HEK293T (cell line): ENCODE measurements at regions not wholly inside any gene's neighbourhood (a gene's known extent, or its start where the extent isn't known, plus 50 kb on each side); places are given as distances from the start of the nearest gene placed in this dataset.

Experiments used
- CTCF ChIA-PET: fragments of 350-600 bp; formaldehyde crosslinking; extraction: SDS; loops from one replicate; lab custom pipeline; 2021; ENCODE audit warnings: antibody characterized with exemption, inconsistent platforms; lab: Yijun Ruan, JAX
- POLR2A ChIA-PET: fragments of 350-600 bp; formaldehyde crosslinking; extraction: SDS; loops from one replicate; lab custom pipeline; 2020; ENCODE audit warnings: antibody characterized with exemption, inconsistent platforms; lab: Yijun Ruan, JAX
- DNase-seq: peaks from one replicate; pipeline ENCODE4 v3.0.0; 2012; ENCODE audit warnings: mixed read lengths; ENCODE audit errors: extremely low spot score
- ARNT ChIP-seq: fragments of 450-650 bp; IDR thresholded peaks from 2 replicates; pipeline ENCODE4 v1.6.1; 2017; ENCODE audit warnings: mild to moderate bottlenecking
- BHLHE40 ChIP-seq: fragments of 450-650 bp; IDR thresholded peaks from 2 replicates; pipeline ENCODE4 v1.6.1; 2016; ENCODE audit warnings: mild to moderate bottlenecking, moderate library complexity, borderline replicate concordance
- CTBP1 ChIP-seq: fragments of 450-650 bp; IDR thresholded peaks from 2 replicates; pipeline ENCODE4 v1.6.1; 2016; ENCODE audit warnings: borderline replicate concordance
- ELF4 ChIP-seq: fragments of 450-650 bp; IDR thresholded peaks from 2 replicates; pipeline ENCODE4 v1.6.1; 2017; ENCODE audit warnings: antibody characterized with exemption
- FOXA1 ChIP-seq: fragments of 450-650 bp; IDR thresholded peaks from 2 replicates; pipeline ENCODE4 v1.6.1; 2016; ENCODE audit warnings: mild to moderate bottlenecking
- FOXK2 ChIP-seq: fragments of 450-650 bp; IDR thresholded peaks from 2 replicates; pipeline ENCODE4 v1.6.1; 2016; ENCODE audit warnings: mild to moderate bottlenecking
- FOXM1 ChIP-seq: fragments of 450-650 bp; IDR thresholded peaks from 2 replicates; pipeline ENCODE4 v1.6.1; 2017; ENCODE audit warnings: mild to moderate bottlenecking, borderline replicate concordance
- HDGF ChIP-seq: fragments of 450-650 bp; IDR thresholded peaks from 2 replicates; pipeline ENCODE4 v1.6.1; 2017; ENCODE audit warnings: antibody characterized with exemption, borderline replicate concordance
- L3MBTL2 ChIP-seq: fragments of 450-650 bp; conservative IDR thresholded peaks from 2 replicates; pipeline ENCODE4 v1.6.1; 2016; ENCODE audit warnings: mild to moderate bottlenecking
- LEF1 ChIP-seq: fragments of 450-650 bp; IDR thresholded peaks from 2 replicates; pipeline ENCODE4 v1.6.1; 2017; ENCODE audit warnings: mild to moderate bottlenecking, borderline replicate concordance
- NFRKB ChIP-seq: fragments of 450-650 bp; IDR thresholded peaks from 2 replicates; pipeline ENCODE4 v1.6.1; 2016; ENCODE audit warnings: mild to moderate bottlenecking, moderate library complexity
- PKNOX1 ChIP-seq: fragments of 450-650 bp; IDR thresholded peaks from 2 replicates; pipeline ENCODE4 v1.6.1; 2016
- SP1 ChIP-seq: fragments of 450-650 bp; IDR thresholded peaks from 2 replicates; pipeline ENCODE4 v1.6.1; 2017
- SUZ12 ChIP-seq: fragments of 450-650 bp; IDR thresholded peaks from 2 replicates; pipeline ENCODE4 v1.6.1; 2016; ENCODE audit warnings: mild to moderate bottlenecking
- TARDBP ChIP-seq: fragments of 450-650 bp; IDR thresholded peaks from 2 replicates; pipeline ENCODE4 v1.6.1; 2016
- ZNF384 ChIP-seq: fragments of 450-650 bp; IDR thresholded peaks from 2 replicates; pipeline ENCODE4 v1.6.1; 2016

- ChIA-PET CTCF (no interaction called here), POLR2A (no interaction called here)
- TF ChIP-seq FOXA1 (no peak), BHLHE40 (no peak), NFRKB (no peak), LEF1 (no peak), FOXM1 (no peak), ARNT (no peak), SUZ12 (no peak), ZNF384 (no peak), CTBP1 (no peak), ELF4 (no peak), HDGF (no peak), SP1 (no peak), FOXK2 (no peak), L3MBTL2 (no peak), TARDBP (no peak), PKNOX1 (no peak)
- DNase-seq: no peak
Measured at GRCh38 chrX:150044556-150044955, 106.3 kb upstream of the EOLA2 start.

- POLR2A ChIA-PET: no interaction called here
- CTCF ChIA-PET: no interaction called here
Measured at GRCh38 chrX:150047818-150048217, 109.5 kb upstream of the EOLA2 start.

GRCh38 chrX:150049647-150050046 is 111.4 kb upstream of the EOLA2 start:
- no peak for TF ChIP-seq FOXK2
- TF ChIP-seq CTBP1: no peak
- no peak for TF ChIP-seq BHLHE40
- no peak for TF ChIP-seq SP1
- TF ChIP-seq L3MBTL2: no peak
- TF ChIP-seq SUZ12: no peak
- no peak for TF ChIP-seq NFRKB
- TF ChIP-seq FOXA1: no peak
- TF ChIP-seq LEF1: no peak
- no peak for TF ChIP-seq ARNT
- TF ChIP-seq FOXM1: no peak
- ChIA-PET POLR2A (no interaction called here), CTCF (interaction anchor here (0.6 to 1.3 kb wide), 2 partner anchors 13 to 206 kb away, joined by 3 to 4 read pairs; no protein-coding TSS in a partner anchor)
- no peak for DNase-seq

More at GRCh38 chrX:150047818-150048217, 109.5 kb upstream of the EOLA2 start:
- no peak for DNase-seq
- TF ChIP-seq FOXM1: no peak
- no peak for TF ChIP-seq SP1
- no peak for TF ChIP-seq ELF4
- no peak for TF ChIP-seq HDGF
- no peak for TF ChIP-seq ARNT
- TF ChIP-seq CTBP1: no peak
- TF ChIP-seq L3MBTL2: no peak
- TF ChIP-seq FOXK2: no peak
- TF ChIP-seq ZNF384: no peak
- no peak for TF ChIP-seq TARDBP
- no peak for TF ChIP-seq NFRKB
- no peak for TF ChIP-seq SUZ12
- no peak for TF ChIP-seq BHLHE40
- no peak for TF ChIP-seq LEF1
- TF ChIP-seq PKNOX1: no peak
- no peak for TF ChIP-seq FOXA1

GRCh38 chrX:150050387-150050786 is 112.1 kb upstream of the EOLA2 start:
- no peak for DNase-seq
- ChIA-PET POLR2A (no interaction called here), CTCF (interaction anchor here (0.6 to 1.3 kb wide), 2 partner anchors 13 to 205 kb away, joined by 3 to 4 read pairs; no protein-coding TSS in a partner anchor)
- TF ChIP-seq PKNOX1 (no peak), ZNF384 (no peak), FOXK2 (no peak), TARDBP (no peak)

GRCh38 chrX:150051096-150051495 is 112.8 kb upstream of the EOLA2 start:
- DNase-seq: no peak
- TF ChIP-seq L3MBTL2: no peak
- no peak for TF ChIP-seq ELF4
- POLR2A ChIA-PET: no interaction called here
- CTCF ChIA-PET: no interaction called here

- ChIA-PET POLR2A (no interaction called here), CTCF (no interaction called here)
- TF ChIP-seq SUZ12 (no peak), FOXK2 (no peak), L3MBTL2 (no peak), ELF4 (no peak), BHLHE40 (no peak), TARDBP (no peak), LEF1 (no peak), ZNF384 (no peak), CTBP1 (no peak), HDGF (no peak), SP1 (no peak), ARNT (no peak), NFRKB (no peak), FOXM1 (no peak), PKNOX1 (no peak), FOXA1 (no peak)
- DNase-seq: no peak
Measured at GRCh38 chrX:150052226-150052625, 113.9 kb upstream of the EOLA2 start.
